ENCODE measurements at regions not wholly inside any gene's neighbourhood (a gene's known extent, or its start where the extent isn't known, plus 50 kb on each side); places are given as distances from the start of the nearest gene placed in this dataset.
"Not testable (repeated sequence)": the region's sequence is repeated elsewhere in the genome, so short reads cannot be mapped to it uniquely, and the experiment has no call there.

- no peak for DNase-seq
Measured at GRCh38 chr3:14252321-14253021, 73.9 kb downstream of the LSM3 start.

- DNase-seq, result no peak
Measured at GRCh38 chr3:14253022-14253706, 74.5 kb downstream of the LSM3 start.

DNA sequence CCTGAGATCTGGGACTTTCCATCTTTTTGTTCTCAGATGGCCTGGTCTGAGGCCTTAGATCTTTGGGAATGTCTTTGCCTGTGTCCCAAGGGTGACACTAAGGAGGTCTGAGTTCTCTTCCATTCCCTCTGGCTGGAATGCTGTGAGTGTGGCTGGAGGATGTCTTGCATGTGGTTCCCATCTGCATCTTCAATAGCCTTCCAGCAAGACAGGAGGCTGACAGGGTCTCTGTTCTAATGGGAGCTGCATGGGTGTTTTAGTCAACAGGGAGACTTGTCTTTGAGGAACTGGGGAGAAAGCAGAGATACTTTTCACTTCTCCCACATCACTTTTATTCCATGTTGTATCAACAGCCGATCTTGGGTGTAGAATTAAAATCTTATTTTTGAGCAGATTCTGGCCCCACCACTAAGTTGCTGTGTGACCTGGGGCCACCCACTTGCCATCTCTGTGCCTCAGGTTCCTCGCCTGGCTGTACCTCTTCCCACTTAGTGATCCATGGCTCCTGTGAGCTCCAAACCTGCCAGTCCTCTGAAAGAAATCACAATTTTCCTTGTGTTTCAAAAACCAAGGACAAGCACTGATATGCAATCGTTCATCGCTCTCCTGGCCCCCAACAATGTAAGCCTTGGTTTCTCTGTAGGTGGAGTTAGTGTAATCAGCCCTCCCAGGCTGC lies 75.2 kb downstream of the LSM3 start:
- no peak for DNase-seq

DNA sequence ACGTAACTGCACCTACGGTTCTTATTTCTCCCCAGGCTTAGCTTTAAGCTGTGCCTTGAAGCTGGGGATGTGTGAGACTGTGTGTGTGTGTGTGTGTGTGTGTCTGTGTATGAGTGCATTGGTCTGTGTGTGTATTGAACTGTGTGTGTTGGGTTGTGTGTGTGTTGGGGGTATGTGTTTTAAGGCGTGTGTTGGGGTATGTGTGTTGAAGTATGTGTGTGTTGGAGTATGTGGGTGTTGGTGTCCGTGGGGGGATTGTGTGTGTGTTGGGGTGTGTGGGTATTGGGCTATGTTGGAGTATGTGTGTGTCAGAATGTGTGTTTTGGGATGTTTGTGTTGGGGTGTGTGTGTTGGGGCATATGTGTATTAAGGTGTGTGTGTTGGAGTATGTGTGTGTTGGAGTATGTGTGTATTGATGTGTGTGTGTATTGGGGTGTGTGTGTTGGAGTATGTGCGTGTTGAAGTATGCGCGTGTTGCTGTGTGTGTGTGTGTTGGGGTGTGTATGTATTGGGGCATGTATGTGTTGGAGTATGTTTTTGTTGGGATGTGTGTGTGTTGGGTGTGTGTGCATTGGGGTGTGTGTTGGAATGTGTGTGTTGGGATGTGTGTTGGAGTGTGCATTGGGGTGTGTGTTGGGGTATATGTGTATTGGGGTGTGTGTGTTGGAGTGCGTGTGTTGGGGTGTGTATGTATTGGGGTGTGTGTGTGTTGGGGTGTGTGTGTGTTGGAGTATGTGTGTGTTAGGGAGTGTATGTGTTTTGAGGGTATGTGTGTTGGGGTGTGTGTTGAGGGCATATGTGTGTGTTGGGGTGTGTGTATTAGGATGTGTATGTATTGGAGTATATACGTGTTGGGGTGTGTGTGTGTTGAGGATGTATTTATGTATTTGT lies 76.4 kb downstream of the LSM3 start:
- DNase-seq, result no peak

GRCh38 chr3:14256046-14256445 lies 77.4 kb downstream of the LSM3 start:
- DNase-seq, result no peak

GRCh38 chr3:14256561-14257342 lies 78.1 kb downstream of the LSM3 start:
- DNase-seq, result no peak

DNA sequence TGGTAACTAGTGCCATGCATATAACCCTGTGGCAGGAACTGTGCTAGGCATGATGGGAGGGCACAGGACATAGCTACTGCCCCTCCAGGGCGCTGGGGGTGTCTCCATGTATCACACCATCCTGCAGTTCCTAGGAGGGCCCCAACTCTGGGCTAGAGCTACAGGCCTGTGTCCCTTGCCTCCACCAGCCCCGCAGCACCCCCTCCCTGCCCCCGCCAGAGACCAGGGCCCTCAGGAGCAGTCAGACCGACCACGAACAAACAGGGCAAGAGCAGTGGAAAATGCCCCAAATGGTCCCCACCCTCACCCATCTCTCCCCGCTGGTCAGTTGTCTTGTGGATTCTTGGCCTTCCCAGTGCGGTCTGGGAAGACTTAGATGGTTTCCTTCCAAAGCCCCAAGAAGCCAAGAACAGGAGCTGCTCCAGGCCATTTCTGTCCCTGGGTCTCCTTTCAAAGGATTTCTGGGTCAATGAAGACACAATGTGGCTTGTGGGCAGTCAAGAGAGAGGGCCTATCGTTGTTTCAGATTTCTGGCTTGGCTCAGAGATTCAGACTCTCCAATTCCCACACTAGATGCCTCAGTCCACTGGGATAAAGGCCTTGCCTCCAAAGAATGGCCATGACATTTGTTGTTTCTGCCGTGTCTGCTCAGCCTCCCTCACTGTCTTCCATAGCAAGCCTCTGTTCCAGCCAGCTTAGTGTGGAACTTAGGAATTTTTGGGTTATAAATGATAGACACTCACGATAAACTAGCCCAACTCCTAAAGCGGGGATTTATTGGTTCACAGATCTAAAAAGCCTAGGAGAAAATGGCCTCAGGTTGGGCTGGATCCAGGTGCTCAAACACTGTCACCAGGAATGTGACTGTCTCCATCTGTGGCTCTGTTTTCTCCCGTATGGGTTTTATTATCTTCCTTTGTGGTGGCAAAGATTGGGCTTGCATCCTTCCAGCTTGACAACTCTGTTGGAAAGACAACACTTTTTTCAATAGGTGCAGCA lies 80.6 kb downstream of the LSM3 start:
- DNase-seq, result no peak

DNA sequence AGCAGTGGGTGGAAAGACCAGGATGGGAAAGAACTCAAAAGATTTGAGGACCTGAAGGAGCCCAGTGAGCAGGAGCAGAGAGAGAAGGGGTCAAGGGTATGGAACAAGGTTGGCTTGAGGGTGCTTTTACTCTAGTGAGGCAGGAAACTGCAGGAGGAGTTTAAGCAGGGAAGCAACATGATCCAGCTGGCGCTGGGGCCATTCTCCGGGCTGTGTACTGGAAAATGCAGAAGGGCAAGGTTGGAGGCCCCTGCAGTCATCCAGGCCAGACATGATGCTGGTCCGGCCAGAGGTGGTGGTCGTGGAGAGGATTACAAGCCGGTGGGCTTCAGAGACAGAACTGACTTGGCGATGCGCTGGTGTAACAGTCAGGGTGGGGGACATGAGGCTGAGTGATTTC lies 81.8 kb downstream of the LSM3 start:
- no peak for DNase-seq

DNA sequence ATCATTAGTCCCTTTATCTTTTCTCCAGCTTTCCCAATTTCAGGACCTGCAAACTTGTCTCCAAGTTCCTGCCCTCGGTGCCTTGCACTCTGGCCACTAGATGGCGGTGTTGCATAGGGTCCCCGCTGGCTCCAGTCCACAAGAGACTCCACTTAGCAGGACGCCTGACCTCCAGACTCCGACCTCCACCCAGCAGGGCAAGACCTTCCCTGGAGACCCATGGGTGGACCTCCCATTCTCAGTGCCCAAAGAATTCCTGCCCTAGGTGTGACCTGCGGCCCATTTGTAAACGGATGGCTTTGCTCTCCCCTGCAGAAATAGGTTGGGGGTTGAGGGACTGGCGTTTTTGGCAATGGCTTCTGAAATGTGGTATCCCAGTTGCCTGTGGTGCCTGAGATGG lies 82.6 kb downstream of the LSM3 start:
- DNase-seq, result peak; percentile 83

DNA sequence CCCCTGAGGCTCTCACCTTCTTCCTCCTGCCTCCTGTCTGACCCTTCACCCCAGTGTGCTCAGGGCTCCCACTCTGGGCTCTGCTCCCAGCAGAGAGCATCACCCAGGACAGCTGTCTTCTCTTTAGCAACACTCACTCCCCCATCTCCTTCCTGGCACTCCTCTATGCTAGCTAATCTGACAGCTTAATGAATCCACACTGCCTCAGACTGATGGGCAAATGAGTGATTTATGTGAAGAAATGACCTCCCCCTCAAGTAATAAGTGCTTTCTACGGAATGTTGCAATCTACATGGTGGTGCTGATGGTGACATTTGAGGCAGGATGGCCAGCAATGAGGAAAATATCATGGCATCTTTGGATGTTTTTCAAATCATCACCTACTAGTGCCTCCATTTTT lies 83.6 kb downstream of the LSM3 start:
- DNase-seq, result no peak

GRCh38 chr3:14262867-14263266 lies 84.2 kb downstream of the LSM3 start:
- no peak for DNase-seq

DNA sequence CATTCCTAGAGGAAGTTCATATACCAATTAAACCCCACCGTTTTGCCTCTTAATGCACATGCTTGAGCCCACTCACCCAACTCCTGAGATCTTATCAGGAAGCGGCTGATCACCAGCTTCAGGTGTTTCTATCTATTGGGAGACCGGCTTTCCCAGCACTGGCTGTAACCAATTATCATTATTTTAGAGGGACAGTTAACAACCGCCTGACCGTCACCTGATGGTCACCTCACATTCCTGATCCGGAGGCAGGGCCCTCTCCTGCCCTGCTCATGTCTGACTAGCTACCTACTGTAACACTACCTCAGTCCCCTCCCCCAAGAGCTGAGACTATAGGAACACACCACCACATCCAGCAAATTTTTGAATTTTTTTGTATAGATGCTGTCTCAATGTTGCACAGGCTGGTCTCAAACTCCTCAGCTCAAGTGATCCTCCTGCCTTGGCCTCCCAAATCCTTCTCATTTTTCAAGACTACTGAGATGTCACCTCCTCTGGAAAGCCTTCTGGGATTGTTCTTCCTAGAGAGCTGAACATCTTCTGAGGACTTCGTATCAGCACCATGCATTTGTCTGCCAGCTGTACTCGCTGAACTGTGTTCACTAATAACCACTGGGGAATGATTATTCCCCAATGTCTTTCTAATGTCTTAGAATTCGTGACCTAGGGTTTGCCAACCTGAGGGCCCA lies 84.8 kb downstream of the LSM3 start:
- no peak for DNase-seq

GRCh38 chr3:14265246-14265962 lies 86.8 kb downstream of the LSM3 start:
- no peak for DNase-seq

DNA sequence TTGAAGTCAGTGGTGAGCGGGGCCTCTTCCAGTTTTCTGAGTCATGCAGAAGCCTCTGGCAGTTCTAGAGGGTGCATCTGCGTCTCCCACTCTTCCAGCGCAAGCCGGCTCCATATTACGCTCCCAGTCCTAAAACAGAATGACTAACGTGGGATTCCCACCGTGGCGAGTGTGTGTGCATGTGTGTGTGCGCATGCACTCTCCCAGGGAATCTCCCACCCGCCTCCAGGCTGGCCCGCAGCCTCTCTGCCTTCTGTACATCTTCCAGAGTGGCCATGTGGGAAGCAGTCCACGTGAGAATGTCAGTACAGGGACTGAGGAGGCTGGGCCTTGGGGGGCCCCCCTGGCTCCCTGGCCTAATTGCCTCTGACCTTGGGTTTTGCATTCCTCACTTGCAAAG lies 87.7 kb downstream of the LSM3 start:
- no peak for DNase-seq

DNA sequence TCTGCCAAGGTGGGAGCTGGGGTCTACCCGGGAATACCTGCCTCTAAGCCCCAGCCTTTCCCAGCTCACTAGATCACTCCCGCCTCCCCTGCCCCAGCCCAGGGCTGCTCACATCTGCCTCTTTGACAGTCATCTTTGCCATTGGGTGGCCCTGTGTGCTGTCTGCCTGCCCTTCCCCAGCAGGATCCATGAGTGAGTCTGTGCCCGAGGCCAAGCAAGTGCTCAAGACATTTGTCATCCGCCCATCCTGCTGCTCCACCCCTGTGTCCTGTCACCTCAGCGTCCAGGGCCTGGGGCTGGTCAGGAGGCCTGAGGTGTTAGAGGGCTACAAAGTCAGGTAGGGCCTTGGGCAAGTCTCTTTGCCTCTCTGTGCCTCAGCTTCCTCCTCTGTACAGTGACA lies 89.4 kb downstream of the LSM3 start:
- DNase-seq, result no peak

DNA sequence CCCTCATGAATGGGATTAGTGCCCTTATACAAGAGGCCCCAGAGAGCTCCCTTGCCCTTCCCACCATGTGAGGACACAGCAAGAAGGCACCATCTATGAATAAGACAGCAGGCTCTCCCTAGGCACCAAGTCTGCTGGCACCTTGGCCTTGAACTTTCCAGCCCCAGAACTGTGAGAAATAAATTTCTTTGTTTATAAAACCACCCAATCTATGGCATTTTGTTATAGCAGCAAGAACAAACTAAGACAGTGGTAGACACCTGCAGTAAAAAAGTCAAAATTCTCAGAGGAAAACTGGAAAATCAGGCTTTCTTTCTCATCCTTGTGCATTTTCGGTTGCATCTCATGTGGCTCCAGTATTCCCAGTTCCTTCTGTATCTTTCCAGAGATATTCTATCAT lies 90.3 kb downstream of the LSM3 start:
- no peak for DNase-seq

- not testable (repeated sequence) for DNase-seq
Measured at GRCh38 chr3:14272041-14272958, 93.7 kb downstream of the LSM3 start.

DNA sequence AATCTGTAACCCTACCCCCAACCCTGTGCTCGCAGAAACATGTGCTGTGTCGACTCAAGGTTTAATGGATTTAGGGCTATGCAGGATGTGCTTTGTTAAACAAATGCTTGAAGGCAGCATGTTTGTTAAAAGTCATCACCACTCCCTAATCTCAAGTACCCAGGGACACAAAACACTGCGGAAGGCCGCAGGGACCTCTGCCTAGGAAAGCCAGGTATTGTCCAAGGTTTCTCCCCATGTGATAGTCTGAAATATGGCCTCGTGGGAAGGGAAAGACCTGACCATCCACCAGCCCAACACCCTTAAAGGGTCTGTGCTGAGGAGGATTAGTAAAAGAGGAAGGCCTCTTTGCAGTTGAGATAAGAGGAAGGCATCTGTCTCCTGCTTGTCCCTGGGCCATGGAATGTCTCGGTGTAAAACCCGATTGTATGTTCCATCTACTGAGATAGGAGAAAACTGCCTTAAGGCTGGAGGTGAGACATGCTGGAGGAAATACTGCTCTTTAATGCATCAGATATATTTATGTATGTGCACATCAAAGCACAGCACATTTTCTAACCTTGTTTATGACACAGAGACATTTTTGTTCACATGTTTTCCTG lies 94.4 kb downstream of the LSM3 start:
- DNase-seq, result not testable (repeated sequence)

Data from activated CD4-positive, alpha-beta T cell treated with anti-CD3 and anti-CD28 coated beads for 48 hours (primary cell).